Left renal cortex interstitium (tissue), 4 donors: ENCODE measurements at regions not wholly inside any gene's neighbourhood (a gene's known extent, or its start where the extent isn't known, plus 50 kb on each side); places are given as distances from the start of the nearest gene placed in this dataset.
"Not testable (repeated sequence)": the region's sequence is repeated elsewhere in the genome, so short reads cannot be mapped to it uniquely, and the experiment has no call there.

ENCODE experiments used
- DNase-seq, 4 donors: peaks; one replicate each; pipeline ENCODE4 v3.0.0-alpha.2; 2013; ENCODE audit warnings: low read depth in 4 of 4, low spot score in 2 of 4, missing footprints in 1 of 4

- DNase-seq, result no peak
These were observed 155.0 kb upstream of the SULF2 start for GRCh38 chr20:47940101-47940813.

- no peak for DNase-seq
These were observed 151.3 kb upstream of the SULF2 start for GRCh38 chr20:47936612-47937011.

- no peak for DNase-seq
These were observed 149.5 kb upstream of the SULF2 start for GRCh38 chr20:47934761-47935160.

GRCh38 chr20:47931443-47931842 lies 146.2 kb upstream of the SULF2 start:
- no peak for DNase-seq

GRCh38 chr20:47931002-47931401 lies 145.7 kb upstream of the SULF2 start:
- DNase-seq, result no peak

- DNase-seq, result no peak
These were observed 144.3 kb upstream of the SULF2 start for GRCh38 chr20:47929368-47930115.

GRCh38 chr20:47927944-47928343 lies 142.7 kb upstream of the SULF2 start:
- no peak for DNase-seq

GRCh38 chr20:47927385-47927851 lies 142.1 kb upstream of the SULF2 start:
- DNase-seq, result no peak

GRCh38 chr20:47926731-47927130 lies 141.4 kb upstream of the SULF2 start:
- no peak for DNase-seq

- DNase-seq, result no peak
These were observed 140.3 kb upstream of the SULF2 start for GRCh38 chr20:47925593-47925992.

- no peak for DNase-seq
These were observed 137.0 kb upstream of the SULF2 start for GRCh38 chr20:47922269-47922668.

- not testable (repeated sequence) for DNase-seq
These were observed 136.5 kb upstream of the SULF2 start for GRCh38 chr20:47921829-47922228.

GRCh38 chr20:47921408-47921807 lies 136.1 kb upstream of the SULF2 start:
- DNase-seq, result no peak

- no peak for DNase-seq
These were observed 132.3 kb upstream of the SULF2 start for GRCh38 chr20:47917549-47918070.

- DNase-seq, result no peak
These were observed 130.2 kb upstream of the SULF2 start for GRCh38 chr20:47915495-47915894.

- DNase-seq, result no peak
These were observed 129.5 kb upstream of the SULF2 start for GRCh38 chr20:47914792-47915191.

- not testable (repeated sequence) for DNase-seq
These were observed 127.7 kb upstream of the SULF2 start for GRCh38 chr20:47912786-47913501.

GRCh38 chr20:47912165-47912564 lies 126.9 kb upstream of the SULF2 start:
- DNase-seq, result not testable (repeated sequence)

GRCh38 chr20:47909696-47910369 lies 124.6 kb upstream of the SULF2 start:
- DNase-seq, result not testable (repeated sequence)

GRCh38 chr20:47908361-47909035 lies 123.2 kb upstream of the SULF2 start:
- not testable (repeated sequence) for DNase-seq
